ENCODE measurements at regions not wholly inside any gene's neighbourhood (a gene's known extent, or its start where the extent isn't known, plus 50 kb on each side); places are given as distances from the start of the nearest gene placed in this dataset. TPM values are rescaled to one million over a fixed set of nuclear protein-coding genes. Genes with fewer than 3 reads are reported as not detected.
"Not testable (repeated sequence)": the region's sequence is repeated elsewhere in the genome, so short reads cannot be mapped to it uniquely, and the experiment has no call there.

DNA sequence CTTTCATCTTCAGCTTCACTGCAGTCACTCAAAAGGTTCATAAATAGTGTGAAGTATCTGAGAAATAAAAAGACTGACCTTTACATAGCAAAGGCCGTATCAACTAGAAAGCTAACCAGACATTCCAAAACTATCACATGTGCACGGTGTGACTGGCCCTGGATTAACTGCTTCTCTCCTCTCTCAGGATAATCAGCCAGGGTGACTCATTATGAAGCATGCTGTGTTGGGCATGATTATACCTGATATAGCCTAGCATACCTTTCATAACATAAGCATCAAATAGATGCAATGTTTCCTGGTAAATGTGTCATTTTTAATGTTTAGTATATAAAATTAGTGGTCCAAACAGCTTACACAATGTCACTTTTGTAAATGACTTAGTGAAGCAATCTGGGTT lies 63.2 kb upstream of the POTEB2 start:
- H3K4me1 ChIP-seq (ENCODE audit: control insufficient read depth in 2 of 2, insufficient read depth in 2 of 2, low read length in 2 of 2); intact Hi-C loops (cut with micrococcal nuclease): not testable (repeated sequence)

More for the DNA sequence above, 63.2 kb upstream of the POTEB2 start:
- H3K27me3 ChIP-seq (ENCODE audit: control insufficient read depth in 2 of 2, insufficient read depth in 2 of 2, low read length in 2 of 2); H3K27ac Mint-ChIP-seq; CTCF ChIA-PET; H3K36me3 ChIP-seq (ENCODE audit: control insufficient read depth in 2 of 3, insufficient read depth in 3 of 3, low read length in 3 of 3); H3K27ac ChIP-seq (ENCODE audit: low read depth, low read length); ATAC-seq; H3K4me1 Mint-ChIP-seq; H3K4me3 ChIP-seq (ENCODE audit: low read length); H3K9me3 ChIP-seq (ENCODE audit: control insufficient read depth in 2 of 3, low read length in 3 of 3); DNase-seq; H3K9me3 Mint-ChIP-seq; H3K4me3 Mint-ChIP-seq; POLR2A ChIA-PET; H3K27me3 Mint-ChIP-seq; H3K36me3 Mint-ChIP-seq: not testable (repeated sequence)

Small RNA genes lying in the stretch of these regions (microRNA-seq; reads per million reads assigned to microRNA genes)
- gene MIR5701-1 (ENCODE audit: borderline microRNAs expressed), result not detected
